GM23338 (cell line): ENCODE measurements at regions not wholly inside any gene's neighbourhood (a gene's known extent, or its start where the extent isn't known, plus 50 kb on each side); places are given as distances from the start of the nearest gene placed in this dataset.

Source experiments
- ATAC-seq: fragments of 200-7000 bp; cut with Tn5 transposase; 3 replicates; pipeline ENCODE4 v1.9.1; 2020
- DNase-seq: peaks from one replicate; pipeline ENCODE4 v3.0.0-alpha.2; 2015; ENCODE audit warnings: low spot score
- H2AFZ ChIP-seq: fragments of 200-600 bp; sonication (generic); 2 replicates; pipeline ENCODE4 v1.8.0; 2016; ENCODE audit warnings: antibody characterized with exemption, mild to moderate bottlenecking, moderate library complexity
- H3F3A ChIP-seq: fragments of 200-600 bp; sonication (generic); replicated peaks from 2 replicates; pipeline ENCODE4 v1.8.0; 2017; ENCODE audit warnings: antibody characterized with exemption, mixed run types, low read depth
- H3K27ac ChIP-seq: fragments of 200-600 bp; sonication (generic); 2 replicates; pipeline ENCODE4 v1.6.1; 2016; ENCODE audit warnings: low read depth
- H3K27me3 ChIP-seq: fragments of 200-600 bp; sonication (generic); 2 replicates; pipeline ENCODE4 v1.8.0; 2016; ENCODE audit warnings: mild to moderate bottlenecking, mixed run types, moderate library complexity; ENCODE audit not compliant: insufficient read depth
- H3K36me3 ChIP-seq: fragments of 200-600 bp; sonication (generic); 2 replicates; pipeline ENCODE4 v1.8.0; 2016; ENCODE audit warnings: mild to moderate bottlenecking; ENCODE audit not compliant: insufficient read depth
- H3K4me1 ChIP-seq: fragments of 200-600 bp; sonication (generic); 2 replicates; pipeline ENCODE4 v1.8.0; 2016; ENCODE audit warnings: mild to moderate bottlenecking, moderate library complexity; ENCODE audit not compliant: insufficient read depth
- H3K4me2 ChIP-seq: fragments of 200-600 bp; sonication (generic); 2 replicates; pipeline ENCODE4 v1.7.1; 2017; ENCODE audit warnings: mixed run types
- H3K4me3 ChIP-seq: fragments of 200-600 bp; sonication (generic); 2 replicates; pipeline ENCODE4 v1.6.1; 2016; ENCODE audit warnings: mixed run types
- H3K79me2 ChIP-seq: fragments of 200-600 bp; sonication (generic); replicated peaks from 2 replicates; pipeline ENCODE4 v1.8.0; 2017; ENCODE audit warnings: mild to moderate bottlenecking; ENCODE audit not compliant: insufficient read depth
- H3K9me2 ChIP-seq: fragments of 200-600 bp; sonication (generic); 2 replicates; pipeline ENCODE4 v1.8.0; 2017; ENCODE audit not compliant: insufficient read depth
- H4K20me1 ChIP-seq: fragments of 200-600 bp; sonication (generic); replicated peaks from 2 replicates; pipeline ENCODE4 v1.8.0; 2017; ENCODE audit warnings: mild to moderate bottlenecking; ENCODE audit not compliant: insufficient read depth
- H3K27ac Mint-ChIP-seq: 2 replicates; pipeline ENCODE4 v1.8.0; 2020; ENCODE audit warnings: inconsistent platforms, mild to moderate bottlenecking, moderate library complexity, mixed read lengths
- H3K27me3 Mint-ChIP-seq: 3 replicates; pipeline ENCODE4 v1.8.0; 2022; ENCODE audit warnings: low read depth, mild to moderate bottlenecking, moderate library complexity, mixed read lengths, inconsistent platforms; ENCODE audit not compliant: insufficient read depth, poor library complexity
- H3K36me3 Mint-ChIP-seq: 3 replicates; pipeline ENCODE4 v1.8.0; 2021; ENCODE audit warnings: low read depth, mild to moderate bottlenecking, inconsistent platforms, moderate library complexity, mixed read lengths
- H3K4me1 Mint-ChIP-seq: 3 replicates; pipeline ENCODE4 v1.8.0; 2020; ENCODE audit warnings: mild to moderate bottlenecking, inconsistent platforms, mixed read lengths
- H3K4me3 Mint-ChIP-seq: 3 replicates; pipeline ENCODE4 v1.8.0; 2021; ENCODE audit warnings: moderate library complexity, mild to moderate bottlenecking, inconsistent platforms, mixed read lengths
- H3K9me3 Mint-ChIP-seq: 3 replicates; pipeline ENCODE4 v1.8.0; 2020; ENCODE audit warnings: moderate library complexity, mild to moderate bottlenecking, inconsistent platforms, mixed read lengths
- CREB1 ChIP-seq: fragments of 250-450 bp; sonication (Bioruptor Pico); IDR thresholded peaks from 2 replicates; pipeline ENCODE4 v1.5.0; 2020; ENCODE audit warnings: low read depth, mild to moderate bottlenecking, moderate library complexity
- CTCF ChIP-seq, 2 experiments: fragments of 200-600 bp in 1 of 2; sonication (generic) in 1 of 2; conservative IDR thresholded peaks; 2 replicates each; pipeline versions ENCODE4 v1.5.1 to v1.6.1; 2016 to 2017; ENCODE audit warnings: antibody characterized with exemption in 2 of 2, low read depth in 2 of 2, mild to moderate bottlenecking in 2 of 2, moderate library complexity in 1 of 2
- EZH2 ChIP-seq: fragments of 200-600 bp; sonication (generic); IDR thresholded peaks from one replicate; pipeline ENCODE4 v1.8.0; 2017; ENCODE audit warnings: antibody characterized with exemption, mild to moderate bottlenecking, low read depth; ENCODE audit not compliant: unreplicated experiment
- EZH2phosphoT487 ChIP-seq: fragments of 200-600 bp; sonication (generic); IDR thresholded peaks from one replicate; pipeline ENCODE4 v1.8.1; 2018; ENCODE audit warnings: antibody characterized with exemption; ENCODE audit not compliant: unreplicated experiment
- JUNB ChIP-seq: IDR thresholded peaks from one replicate; pipeline ENCODE4 v1.6.1; 2016; ENCODE audit warnings: antibody characterized with exemption; ENCODE audit not compliant: unreplicated experiment
- NANOG ChIP-seq: IDR thresholded peaks from 2 replicates; pipeline ENCODE4 v1.6.1; 2016; ENCODE audit warnings: antibody characterized with exemption, borderline replicate concordance
- POLR2AphosphoS5 ChIP-seq: IDR thresholded peaks from 2 replicates; pipeline ENCODE4 v1.6.1; 2016; ENCODE audit warnings: antibody characterized with exemption, low read depth
- REST ChIP-seq: IDR thresholded peaks from one replicate; pipeline ENCODE4 v1.6.1; 2018; ENCODE audit warnings: antibody characterized with exemption; ENCODE audit not compliant: unreplicated experiment
- STAT1 ChIP-seq: IDR thresholded peaks from one replicate; pipeline ENCODE4 v1.6.1; 2016; ENCODE audit warnings: antibody characterized with exemption; ENCODE audit not compliant: unreplicated experiment
- ZNF114 ChIP-seq: fragments of 250-450 bp; sonication (Bioruptor Pico); IDR thresholded peaks from 2 replicates; pipeline ENCODE4 v1.5.0; 2020; ENCODE audit warnings: mild to moderate bottlenecking, moderate library complexity
- ZNF331 ChIP-seq: fragments of 250-450 bp; sonication (Bioruptor Pico); IDR thresholded peaks from 2 replicates; pipeline ENCODE4 v1.5.0; 2020; ENCODE audit warnings: low read depth, mild to moderate bottlenecking, moderate library complexity
- ZNF462 ChIP-seq: fragments of 250-450 bp; sonication (Bioruptor Pico); IDR thresholded peaks from 2 replicates; pipeline ENCODE4 v1.5.0; 2020; ENCODE audit warnings: mild to moderate bottlenecking, moderate library complexity
- TF ChIP-seq, protein P1 (sequence below): IDR thresholded peaks from 2 replicates; pipeline ENCODE4 v1.6.1; 2016; ENCODE audit warnings: antibody characterized with exemption

- Histone ChIP-seq H3K4me3 (no peak overlapping the region), H3F3A (no peaks in the 10 kb centered on the region), H3K27me3 (no peaks in the 10 kb centered on the region), H3K4me1 (no peaks in the 10 kb centered on the region; the same call in 1 of the 2 replicates), H3K36me3 (no peaks in the 10 kb centered on the region), H3K9me2 (no peaks in the 10 kb centered on the region), H3K79me2 (no peaks in the 10 kb centered on the region), H2AFZ (no peak overlapping the region), H3K4me2 (no peak overlapping the region), H3K27ac (no peak overlapping the region), H4K20me1 (no peaks in the 10 kb centered on the region)
- H3K27me3 Mint-ChIP-seq = peaks cover 4% of the 10 kb centered on the region
- H3K4me1 Mint-ChIP-seq = no peaks in the 10 kb centered on the region
- ATAC-seq (no peak), DNase-seq (no peak)
- no peak overlapping the region for H3K4me3 Mint-ChIP-seq
- TF ChIP-seq STAT1 = no peak
- TF ChIP-seq CREB1 (CRISPR knock-in tag) = no peak
- TF ChIP-seq JUNB = no peak
- no peak for TF ChIP-seq POLR2AphosphoS5
- no peak for TF ChIP-seq NANOG
- no peak for TF ChIP-seq EZH2phosphoT487
- TF ChIP-seq ZNF114 (CRISPR knock-in tag) = no peak
- TF ChIP-seq ZNF462 (CRISPR knock-in tag) = no peak
- TF ChIP-seq, protein P1, sequence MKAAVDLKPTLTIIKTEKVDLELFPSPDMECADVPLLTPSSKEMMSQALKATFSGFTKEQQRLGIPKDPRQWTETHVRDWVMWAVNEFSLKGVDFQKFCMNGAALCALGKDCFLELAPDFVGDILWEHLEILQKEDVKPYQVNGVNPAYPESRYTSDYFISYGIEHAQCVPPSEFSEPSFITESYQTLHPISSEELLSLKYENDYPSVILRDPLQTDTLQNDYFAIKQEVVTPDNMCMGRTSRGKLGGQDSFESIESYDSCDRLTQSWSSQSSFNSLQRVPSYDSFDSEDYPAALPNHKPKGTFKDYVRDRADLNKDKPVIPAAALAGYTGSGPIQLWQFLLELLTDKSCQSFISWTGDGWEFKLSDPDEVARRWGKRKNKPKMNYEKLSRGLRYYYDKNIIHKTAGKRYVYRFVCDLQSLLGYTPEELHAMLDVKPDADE = no peak
- no peak for TF ChIP-seq REST
- no peak for TF ChIP-seq ZNF331 (CRISPR knock-in tag)
- TF ChIP-seq CTCF (conservative IDR thresholded peaks at IDR 0.05; ENCODE audit: low read depth in 2 of 2) = no peak
- TF ChIP-seq EZH2 = no peak
- H3K9me3 Mint-ChIP-seq = peaks cover 28% of the 10 kb centered on the region
- no peak overlapping the region for H3K27ac Mint-ChIP-seq
- no peaks in the 10 kb centered on the region; the same call in 1 of the 3 replicates for H3K36me3 Mint-ChIP-seq
Measured at GRCh38 chr16:87145181-87146176, 171.7 kb downstream of the C16orf95 start.
